H9 (cell line): ENCODE measurements at regions not wholly inside any gene's neighbourhood (a gene's known extent, or its start where the extent isn't known, plus 50 kb on each side); places are given as distances from the start of the nearest gene placed in this dataset.
A peak's percentile ranks its signal among the peaks of the same experiment; 100 is the strongest.

Source experiments
- DNase-seq: peaks from one replicate; pipeline ENCODE4 v3.0.0-alpha.2; 2017
- H2AFZ ChIP-seq: one replicate; pipeline ENCODE4 v1.6.1; 2013; ENCODE audit warnings: mild to moderate bottlenecking, low read length, control low read depth, moderate library complexity
- H2AK5ac ChIP-seq: 2 replicates; pipeline ENCODE4 v1.6.1; 2013; ENCODE audit warnings: low read length, control low read depth, mixed read lengths; ENCODE audit not compliant: insufficient read length
- H2BK120ac ChIP-seq: one replicate; pipeline ENCODE4 v1.6.1; 2013; ENCODE audit warnings: low read depth, mild to moderate bottlenecking, low read length, control low read depth, inconsistent platforms; ENCODE audit not compliant: poor library complexity, severe bottlenecking
- H2BK12ac ChIP-seq: 2 replicates; pipeline ENCODE4 v1.6.1; 2013; ENCODE audit warnings: low read length, control low read depth, mixed read lengths, low read depth; ENCODE audit not compliant: insufficient read length
- H2BK15ac ChIP-seq: 2 replicates; pipeline ENCODE4 v1.6.1; 2013; ENCODE audit warnings: low read depth, low read length, control low read depth
- H2BK20ac ChIP-seq: one replicate; pipeline ENCODE4 v1.6.1; 2013; ENCODE audit warnings: low read depth, mild to moderate bottlenecking, low read length, control low read depth, inconsistent platforms; ENCODE audit not compliant: poor library complexity, severe bottlenecking
- H2BK5ac ChIP-seq: 2 replicates; pipeline ENCODE4 v1.6.1; 2013; ENCODE audit warnings: low read length, control low read depth, mixed read lengths; ENCODE audit not compliant: insufficient read length
- H3K14ac ChIP-seq: 2 replicates; pipeline ENCODE4 v1.6.1; 2013; ENCODE audit warnings: low read length, control low read depth; ENCODE audit not compliant: insufficient read depth
- H3K18ac ChIP-seq: 2 replicates; pipeline ENCODE4 v1.6.1; 2013; ENCODE audit warnings: low read depth, mild to moderate bottlenecking, mixed read lengths, low read length, control low read depth; ENCODE audit not compliant: insufficient read length
- H3K23ac ChIP-seq: 2 replicates; pipeline ENCODE4 v1.6.1; 2013; ENCODE audit warnings: low read length, control low read depth, mixed read lengths, low read depth; ENCODE audit not compliant: insufficient read length
- H3K23me2 ChIP-seq: 2 replicates; pipeline ENCODE4 v1.6.1; 2013; ENCODE audit warnings: low read depth, mild to moderate bottlenecking, mixed read lengths, low read length, control low read depth; ENCODE audit not compliant: insufficient read length, poor library complexity, severe bottlenecking
- H3K27ac ChIP-seq: 2 replicates; pipeline ENCODE4 v1.5.1; 2013; ENCODE audit warnings: low read length, control low read depth, mixed read lengths, low read depth; ENCODE audit not compliant: insufficient read length
- H3K27me3 ChIP-seq: 2 replicates; pipeline ENCODE4 v1.6.1; 2013; ENCODE audit warnings: low read length, control low read depth, inconsistent platforms; ENCODE audit not compliant: insufficient read depth
- H3K4ac ChIP-seq: 2 replicates; pipeline ENCODE4 v1.6.1; 2013; ENCODE audit warnings: low read depth, mild to moderate bottlenecking, control low read depth, inconsistent platforms, low read length, moderate library complexity
- H3K4me1 ChIP-seq: 2 replicates; pipeline ENCODE4 v1.6.1; 2013; ENCODE audit warnings: low read length, control low read depth, inconsistent platforms; ENCODE audit not compliant: insufficient read depth
- H3K4me2 ChIP-seq: 2 replicates; pipeline ENCODE4 v1.6.1; 2013; ENCODE audit warnings: low read length, control low read depth, mixed read lengths; ENCODE audit not compliant: insufficient read length, insufficient read depth
- H3K56ac ChIP-seq: 2 replicates; pipeline ENCODE4 v1.6.1; 2013; ENCODE audit warnings: low read depth, mild to moderate bottlenecking, mixed read lengths, low read length, control low read depth; ENCODE audit not compliant: insufficient read length
- H3K79me1 ChIP-seq: 2 replicates; pipeline ENCODE4 v1.6.1; 2013; ENCODE audit warnings: low read depth, mild to moderate bottlenecking, moderate library complexity, low read length, control low read depth, inconsistent platforms; ENCODE audit not compliant: insufficient read depth, poor library complexity, severe bottlenecking
- H3K79me2 ChIP-seq: 2 replicates; pipeline ENCODE4 v1.6.1; 2013; ENCODE audit warnings: low read length, control low read depth, inconsistent platforms; ENCODE audit not compliant: insufficient read depth
- H3K9ac ChIP-seq: 2 replicates; pipeline ENCODE4 v1.6.1; 2013; ENCODE audit warnings: low read length, control low read depth, mixed read lengths; ENCODE audit not compliant: insufficient read length; ENCODE audit errors: extremely low read depth
- H3K9me3 ChIP-seq: one replicate; pipeline ENCODE4 v1.6.1; 2013; ENCODE audit warnings: low read depth, low read length, inconsistent platforms; ENCODE audit not compliant: control insufficient read depth
- H3T11ph ChIP-seq: one replicate; pipeline ENCODE4 v1.6.1; 2013; ENCODE audit warnings: mild to moderate bottlenecking, low read length, control low read depth, inconsistent platforms
- H4K20me1 ChIP-seq: one replicate; pipeline ENCODE4 v1.6.1; 2013; ENCODE audit not compliant: control insufficient read depth, insufficient read length, insufficient read depth
- H4K5ac ChIP-seq: 2 replicates; pipeline ENCODE4 v1.6.1; 2013; ENCODE audit warnings: low read depth, mild to moderate bottlenecking, mixed read lengths, low read length, control low read depth; ENCODE audit not compliant: insufficient read length
- H4K8ac ChIP-seq: replicated peaks from 2 replicates; pipeline ENCODE4 v1.6.1; 2013; ENCODE audit warnings: low read length, control low read depth, mixed read lengths, low read depth; ENCODE audit not compliant: insufficient read length
- H4K91ac ChIP-seq: 2 replicates; pipeline ENCODE4 v1.6.1; 2013; ENCODE audit warnings: low read depth, mild to moderate bottlenecking, moderate library complexity, mixed read lengths, low read length, control low read depth; ENCODE audit not compliant: insufficient read length
- H3K27ac Mint-ChIP-seq, 3 experiments: 2 replicates in 2 of 3; 3 replicates in 1 of 3; pipeline ENCODE4 v1.8.0; 2020 to 2021; ENCODE audit warnings: mixed read lengths in 3 of 3, mild to moderate bottlenecking in 1 of 3, moderate library complexity in 1 of 3
- H3K27me3 Mint-ChIP-seq: 2 replicates; pipeline ENCODE4 v1.8.0; 2021; ENCODE audit warnings: low read depth, mild to moderate bottlenecking, moderate library complexity, mixed read lengths
- H3K36me3 Mint-ChIP-seq, 3 experiments: 2 replicates in 2 of 3; 3 replicates in 1 of 3; pipeline ENCODE4 v1.8.0; 2020 to 2021; ENCODE audit warnings: low read depth in 3 of 3, mixed read lengths in 3 of 3; ENCODE audit not compliant: insufficient read depth in 1 of 3
- H3K4me1 Mint-ChIP-seq, 2 experiments: 2 replicates each; pipeline ENCODE4 v1.8.0; 2020; ENCODE audit warnings: mixed read lengths in 2 of 2
- H3K4me3 Mint-ChIP-seq, 2 experiments: 2 replicates in 1 of 2; 3 replicates in 1 of 2; pipeline ENCODE4 v1.8.0; 2020 to 2021; ENCODE audit warnings: mild to moderate bottlenecking in 2 of 2, mixed read lengths in 2 of 2, moderate library complexity in 1 of 2
- H3K9me3 Mint-ChIP-seq, 2 experiments: 2 replicates in 1 of 2; 3 replicates in 1 of 2; pipeline ENCODE4 v1.8.0; 2020; ENCODE audit warnings: mild to moderate bottlenecking in 2 of 2, mixed read lengths in 2 of 2, moderate library complexity in 1 of 2
- CTCF ChIP-seq: fragments of 200-600 bp; sonication (generic); conservative IDR thresholded peaks from 3 replicates; pipeline ENCODE4 v1.8.0; 2021; ENCODE audit warnings: antibody characterized with exemption, mild to moderate bottlenecking
- WGBS: extraction: QIAGEN DNeasy Blood & Tissue Kit; methylation state at CpG from one replicate; pipeline ENCODE4 v1.1.7; 2013; ENCODE audit warnings: missing lambda C conversion rate, low lambda C conversion rate, mixed read lengths; ENCODE audit not compliant: insufficient read length; ENCODE audit errors: extremely low coverage; 5-methylcytosine and 5-hydroxymethylcytosine counted together

- Histone ChIP-seq H3K18ac (no peak overlapping the region), H3K4me2 (no peak overlapping the region), H3K79me1 (no peaks in the 10 kb centered on the region), H3K23me2 (no peaks in the 10 kb centered on the region), H3K4me1 (no peaks in the 10 kb centered on the region; the same call in 1 of the 2 replicates), H3K27me3 (no peaks in the 10 kb centered on the region), H2AFZ (no peak overlapping the region), H3K56ac (no peak overlapping the region), H3K27ac (no peak overlapping the region), H3K9me3 (no peaks in the 10 kb centered on the region), H2BK20ac (no peak overlapping the region), H2BK5ac (no peak overlapping the region), H3K4ac (no peak overlapping the region), H2BK12ac (no peak overlapping the region), H3K14ac (no peak overlapping the region), H2AK5ac (no peak overlapping the region), H2BK15ac (no peak overlapping the region), H2BK120ac (no peak overlapping the region), H3K9ac (no peak overlapping the region), H3T11ph (no peak overlapping the region), H4K91ac (no peak overlapping the region), H3K23ac (no peak overlapping the region), H4K5ac (no peak overlapping the region), H3K79me2 (no peaks in the 10 kb centered on the region), H4K20me1 (no peaks in the 10 kb centered on the region), H4K8ac (no peak overlapping the region)
- Mint-ChIP-seq H3K27me3 (no peaks in the 10 kb centered on the region), H3K36me3 (no peaks in the 10 kb centered on the region), H3K4me1 (peaks cover 0 to 6% of the 10 kb centered on the region in 2 experiments; a peak in 2 of 4 replicates), H3K27ac (peak overlapping the region in 1 of 3 experiments; percentile 62; a peak in 1 of 7 replicates), H3K4me3 (no peak overlapping the region), H3K9me3 (no peaks in the 10 kb centered on the region)
- DNase-seq = no peak
- peak; percentile 45 for TF ChIP-seq CTCF
- WGBS = no CpG with 5 or more reads among the region's 7 CpGs
These were observed 502.7 kb downstream of the CBLN2 start for GRCh38 chr18:72041313-72042032.
